CD4-positive, alpha-beta T cell (primary cell): ENCODE measurements at regions not wholly inside any gene's neighbourhood (a gene's known extent, or its start where the extent isn't known, plus 50 kb on each side); places are given as distances from the start of the nearest gene placed in this dataset.

ENCODE experiments used
- ATAC-seq: fragments of 200-7000 bp; cut with Tn5 transposase; one replicate; pipeline ENCODE4 v1.10.0; 2022; ENCODE audit warnings: mild to moderate bottlenecking; ENCODE audit not compliant: poor library complexity
- CTCF ChIA-PET: fragments of 350-600 bp; sonication (Branson Sonifier 250); formaldehyde crosslinking; loops from one replicate; lab custom pipeline; 2021; ENCODE audit warnings: antibody characterized with exemption, inconsistent platforms; lab: Charles Lee
- POLR2A ChIA-PET: fragments of 350-600 bp; sonication (Branson Sonifier 250); formaldehyde crosslinking; loops from one replicate; lab custom pipeline; 2021; ENCODE audit warnings: antibody characterized with exemption, inconsistent platforms; lab: Charles Lee
- DNase-seq, 14 experiments: peaks; one replicate each; pipeline ENCODE4 v3.0.0-alpha.2; 2013 to 2020; ENCODE audit warnings: mixed read lengths in 2 of 14
- H3K27ac ChIP-seq, 2 donors: one replicate each; pipeline versions ENCODE4 v1.5.1 to v1.7.0; 2013; ENCODE audit warnings: low read length in 2 of 2, low read depth in 1 of 2, mild to moderate bottlenecking in 1 of 2
- H3K27me3 ChIP-seq, 2 experiments: 1 replicate in 1 of 2; 2 replicates in 1 of 2; pipeline versions ENCODE4 v1.6.1 to v1.7.0; 2013; ENCODE audit warnings: low read length in 2 of 2, control low read depth in 1 of 2, mild to moderate bottlenecking in 1 of 2, moderate library complexity in 1 of 2; ENCODE audit not compliant: insufficient read depth in 2 of 2, control insufficient read depth in 1 of 2
- H3K36me3 ChIP-seq: one replicate; pipeline ENCODE4 v1.6.1; 2013; ENCODE audit warnings: low read length, control low read depth; ENCODE audit not compliant: insufficient read depth
- H3K4me1 ChIP-seq: one replicate; pipeline ENCODE4 v1.6.1; 2013; ENCODE audit warnings: low read length, control low read depth; ENCODE audit not compliant: insufficient read depth
- H3K4me3 ChIP-seq: one replicate; pipeline ENCODE4 v1.5.1; 2013; ENCODE audit warnings: mild to moderate bottlenecking, low read length, moderate library complexity
- H3K9me3 ChIP-seq, 2 experiments: 1 replicate in 1 of 2; 2 replicates in 1 of 2; pipeline versions ENCODE4 v1.6.1 to v1.7.0; 2013; ENCODE audit warnings: low read length in 2 of 2, mild to moderate bottlenecking in 2 of 2, control low read depth in 1 of 2, moderate library complexity in 1 of 2; ENCODE audit not compliant: control insufficient read depth in 1 of 2, insufficient read depth in 1 of 2
- H3K27ac Mint-ChIP-seq: one replicate; pipeline ENCODE4 v1.8.0; 2020; ENCODE audit warnings: mixed read lengths
- H3K27me3 Mint-ChIP-seq: one replicate; pipeline ENCODE4 v1.8.0; 2021; ENCODE audit warnings: mixed read lengths
- H3K36me3 Mint-ChIP-seq: one replicate; pipeline ENCODE4 v1.8.0; 2021; ENCODE audit warnings: low read depth, mixed read lengths
- H3K4me1 Mint-ChIP-seq: one replicate; pipeline ENCODE4 v1.8.0; 2021; ENCODE audit warnings: low read depth, mixed read lengths
- H3K4me3 Mint-ChIP-seq: one replicate; pipeline ENCODE4 v1.8.0; 2020; ENCODE audit warnings: mild to moderate bottlenecking, mixed read lengths
- H3K9me3 Mint-ChIP-seq: one replicate; pipeline ENCODE4 v1.8.0; 2020; ENCODE audit warnings: mixed read lengths
- intact Hi-C, 2 experiments: fragments of 100-400 bp; cut with DNase I in 1 of 2; cut with micrococcal nuclease in 1 of 2; formaldehyde crosslinking; loops; one replicate each; pipeline versions ENCODE4 v1.15.1 to v1.9.0; 2023 to 2025; cut with DNase I, micrococcal nuclease
- TF ChIP-seq, protein P1 (sequence below): fragments of 200-600 bp; IDR thresholded peaks from one replicate; pipeline ENCODE4 v1.8.0; 2022; ENCODE audit warnings: antibody characterized with exemption, mild to moderate bottlenecking

DNA sequence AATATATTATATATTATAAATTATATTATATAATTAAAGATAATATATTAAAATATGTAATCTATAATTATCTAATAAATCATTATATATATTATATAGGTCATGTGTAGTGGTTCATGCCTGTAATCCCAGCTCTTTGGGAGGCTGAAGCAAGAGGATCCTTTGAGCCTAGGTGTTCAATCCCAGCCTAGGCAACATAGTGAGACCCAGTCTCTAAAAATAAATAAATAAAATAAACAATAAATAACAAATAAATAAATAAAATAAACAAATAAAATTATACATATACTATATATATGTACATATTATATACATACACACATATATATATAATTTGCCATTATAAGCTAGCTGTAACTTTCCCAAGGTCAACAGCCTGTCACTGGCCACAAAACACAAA is 277.7 kb downstream of the SETD4 start:
- no peak overlapping the region for H3K4me3 Mint-ChIP-seq
- H3K4me1 ChIP-seq, result no peaks in the 10 kb centered on the region
- H3K27me3 Mint-ChIP-seq, result peaks cover 21% of the 10 kb centered on the region
- CTCF ChIA-PET, result interaction anchor here (0.8 kb wide), 1 partner anchor 10 kb away, joined by 3 read pairs; no protein-coding TSS in a partner anchor
- no peak overlapping the region for H3K4me3 ChIP-seq
- H3K9me3 ChIP-seq, result no peaks in the 10 kb centered on the region
- no peaks in the 10 kb centered on the region for H3K36me3 ChIP-seq
- H3K27me3 ChIP-seq, result peaks cover 2 to 3% of the 10 kb centered on the region in 2 experiments
- no peaks in the 10 kb centered on the region for H3K4me1 Mint-ChIP-seq
- DNase-seq (no peak), ATAC-seq (no peak)
- intact Hi-C loops, result no loop called here
- no peak overlapping the region for H3K27ac ChIP-seq
- no peaks in the 10 kb centered on the region for H3K36me3 Mint-ChIP-seq
- TF ChIP-seq, protein P1, sequence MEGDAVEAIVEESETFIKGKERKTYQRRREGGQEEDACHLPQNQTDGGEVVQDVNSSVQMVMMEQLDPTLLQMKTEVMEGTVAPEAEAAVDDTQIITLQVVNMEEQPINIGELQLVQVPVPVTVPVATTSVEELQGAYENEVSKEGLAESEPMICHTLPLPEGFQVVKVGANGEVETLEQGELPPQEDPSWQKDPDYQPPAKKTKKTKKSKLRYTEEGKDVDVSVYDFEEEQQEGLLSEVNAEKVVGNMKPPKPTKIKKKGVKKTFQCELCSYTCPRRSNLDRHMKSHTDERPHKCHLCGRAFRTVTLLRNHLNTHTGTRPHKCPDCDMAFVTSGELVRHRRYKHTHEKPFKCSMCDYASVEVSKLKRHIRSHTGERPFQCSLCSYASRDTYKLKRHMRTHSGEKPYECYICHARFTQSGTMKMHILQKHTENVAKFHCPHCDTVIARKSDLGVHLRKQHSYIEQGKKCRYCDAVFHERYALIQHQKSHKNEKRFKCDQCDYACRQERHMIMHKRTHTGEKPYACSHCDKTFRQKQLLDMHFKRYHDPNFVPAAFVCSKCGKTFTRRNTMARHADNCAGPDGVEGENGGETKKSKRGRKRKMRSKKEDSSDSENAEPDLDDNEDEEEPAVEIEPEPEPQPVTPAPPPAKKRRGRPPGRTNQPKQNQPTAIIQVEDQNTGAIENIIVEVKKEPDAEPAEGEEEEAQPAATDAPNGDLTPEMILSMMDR, result no peak
- no peaks in the 10 kb centered on the region for H3K9me3 Mint-ChIP-seq
- POLR2A ChIA-PET, result no interaction called here
- no peak overlapping the region for H3K27ac Mint-ChIP-seq

DNA sequence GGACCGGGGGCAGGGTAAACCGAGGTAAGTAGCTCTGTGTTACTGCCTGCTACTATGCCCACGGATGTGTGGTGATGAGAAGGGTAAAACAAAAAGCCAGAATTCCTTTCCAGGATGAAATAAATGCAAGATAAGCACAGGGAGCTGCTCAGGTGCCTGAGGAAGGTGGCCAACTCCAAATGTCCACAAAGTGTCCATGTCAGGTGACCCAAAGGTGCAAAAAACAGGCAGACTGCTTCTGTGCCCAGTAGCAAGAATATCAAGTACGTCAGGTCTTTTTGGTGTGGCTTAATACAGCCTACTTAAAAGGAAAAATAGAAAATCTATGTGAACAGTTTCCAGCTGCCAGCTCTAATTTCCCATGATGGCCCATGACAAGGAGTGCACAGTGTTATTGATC is 279.3 kb downstream of the SETD4 start:
- CTCF ChIA-PET, result no interaction called here
- H3K9me3 Mint-ChIP-seq, result no peaks in the 10 kb centered on the region
- no peak overlapping the region for H3K27ac Mint-ChIP-seq
- POLR2A ChIA-PET, result no interaction called here
- Histone ChIP-seq H3K4me1 (no peaks in the 10 kb centered on the region), H3K27me3 (peaks cover under 1 to 2% of the 10 kb centered on the region in 2 experiments), H3K4me3 (no peak overlapping the region), H3K9me3 (no peaks in the 10 kb centered on the region), H3K36me3 (no peaks in the 10 kb centered on the region), H3K27ac (no peak overlapping the region)
- H3K4me3 Mint-ChIP-seq, result no peak overlapping the region
- ATAC-seq (no peak), DNase-seq (no peak)
- TF ChIP-seq, protein P1, result no peak
- peaks cover 27% of the 10 kb centered on the region for H3K27me3 Mint-ChIP-seq
- no peaks in the 10 kb centered on the region for H3K4me1 Mint-ChIP-seq
- H3K36me3 Mint-ChIP-seq, result no peaks in the 10 kb centered on the region
- intact Hi-C loops, result no loop called here

DNA sequence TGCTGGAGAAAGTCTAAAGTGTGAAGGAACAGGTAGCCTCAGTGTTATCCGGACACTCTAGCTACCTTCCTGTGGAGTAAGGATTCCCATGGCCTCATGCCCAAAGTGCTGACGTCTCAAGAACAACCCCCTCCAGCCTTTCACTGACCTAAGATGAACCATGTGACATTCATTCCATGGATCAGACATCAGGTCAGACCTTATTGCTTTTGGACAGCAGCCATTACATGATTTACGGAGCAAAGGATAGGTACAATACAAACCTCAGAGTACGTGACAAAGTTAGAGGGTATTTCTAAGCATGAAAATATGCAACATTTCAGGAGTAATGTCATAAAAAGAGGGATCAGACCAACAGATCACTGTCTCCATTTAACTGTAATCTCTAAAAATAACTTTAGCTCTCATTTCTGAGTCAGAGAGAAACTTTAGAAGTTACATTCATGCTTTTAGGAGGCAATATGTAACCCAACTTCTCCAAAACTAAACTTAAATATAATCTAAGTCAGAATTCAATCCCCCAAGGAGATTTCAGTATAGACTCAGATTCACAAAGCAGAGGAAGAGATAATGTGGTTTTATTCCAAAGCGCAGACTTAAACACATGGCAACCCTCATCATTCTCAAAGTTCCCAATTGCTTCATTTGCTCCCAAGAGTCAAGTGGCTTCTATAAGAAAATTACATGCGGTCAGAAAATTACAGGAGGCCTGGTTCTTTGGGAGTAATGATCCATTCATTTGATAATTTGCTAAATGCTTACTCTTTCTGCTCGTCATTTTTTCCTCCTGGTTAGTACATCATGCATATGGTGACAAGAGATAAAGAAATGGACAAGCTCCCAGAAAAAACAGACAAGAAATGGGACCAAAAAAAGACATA is 280.4 kb downstream of the SETD4 start:
- CTCF ChIA-PET, result no interaction called here
- no peaks in the 10 kb centered on the region for H3K9me3 Mint-ChIP-seq

More for the DNA sequence above, 280.4 kb downstream of the SETD4 start:
- peaks cover 23% of the 10 kb centered on the region for H3K27me3 Mint-ChIP-seq
- DNase-seq (no peak), ATAC-seq (no peak)
- no peak overlapping the region for H3K27ac Mint-ChIP-seq
- intact Hi-C loops, result no loop called here
- no peaks in the 10 kb centered on the region for H3K9me3 ChIP-seq
- TF ChIP-seq, protein P1, result no peak
- POLR2A ChIA-PET, result no interaction called here
- H3K4me3 ChIP-seq, result no peak overlapping the region
- H3K4me1 ChIP-seq, result no peaks in the 10 kb centered on the region
- H3K36me3 Mint-ChIP-seq, result no peaks in the 10 kb centered on the region
- H3K27ac ChIP-seq, result no peak overlapping the region
- peaks cover 0 to 2% of the 10 kb centered on the region in 2 experiments for H3K27me3 ChIP-seq
- H3K4me1 Mint-ChIP-seq, result no peaks in the 10 kb centered on the region
- no peak overlapping the region for H3K4me3 Mint-ChIP-seq
- H3K36me3 ChIP-seq, result no peaks in the 10 kb centered on the region
